ENCODE measurements at regions not wholly inside any gene's neighbourhood (a gene's known extent, or its start where the extent isn't known, plus 50 kb on each side); places are given as distances from the start of the nearest gene placed in this dataset.

GRCh38 chr9:28073270-28073669 lies 500.0 kb upstream of the C9orf72 start:
- H3K4me2 ChIP-seq (ENCODE audit: low read length): no peak overlapping the region
- H3K4me1 ChIP-seq (ENCODE audit: low read length): no peaks in the 10 kb centered on the region
- no peaks in the 10 kb centered on the region for H3K27me3 ChIP-seq (ENCODE audit: low read depth, low read length)
- H3K9me3 ChIP-seq (ENCODE audit: insufficient read depth, low read length): no peaks in the 10 kb centered on the region
- no peak overlapping the region for H3K9ac ChIP-seq (ENCODE audit: low read length)
- H3K79me2 ChIP-seq (ENCODE audit: low read length): no peaks in the 10 kb centered on the region
- no peaks in the 10 kb centered on the region for H3K36me3 ChIP-seq (replicated peaks; ENCODE audit: low read depth, low read length)
- H2AFZ ChIP-seq (ENCODE audit: low read depth, low read length): no peak overlapping the region
- no peaks in the 10 kb centered on the region for H4K20me1 ChIP-seq (ENCODE audit: insufficient read depth, low read length)
- no peak overlapping the region for H3K27ac ChIP-seq (ENCODE audit: low read length)
- H3K4me3 ChIP-seq (ENCODE audit: low read length): no peak overlapping the region
- TF ChIP-seq EZH2phosphoT487 (IDR thresholded peaks at IDR 0.05; ENCODE audit: low read depth) (no peak), CTCF (IDR thresholded peaks at IDR 0.05; ENCODE audit: low read depth, low read length) (peak; percentile 55)

GRCh38 chr9:28079677-28080076 lies 506.4 kb upstream of the C9orf72 start:
- Histone ChIP-seq H3K27me3 (ENCODE audit: low read depth, low read length) (no peaks in the 10 kb centered on the region), H2AFZ (ENCODE audit: low read depth, low read length) (no peak overlapping the region), H4K20me1 (ENCODE audit: insufficient read depth, low read length) (no peaks in the 10 kb centered on the region), H3K4me3 (ENCODE audit: low read length) (no peak overlapping the region), H3K4me1 (ENCODE audit: low read length) (no peaks in the 10 kb centered on the region), H3K9ac (ENCODE audit: low read length) (no peak overlapping the region), H3K36me3 (replicated peaks; ENCODE audit: low read depth, low read length) (no peaks in the 10 kb centered on the region), H3K4me2 (ENCODE audit: low read length) (no peak overlapping the region), H3K27ac (ENCODE audit: low read length) (no peak overlapping the region), H3K79me2 (ENCODE audit: low read length) (no peaks in the 10 kb centered on the region), H3K9me3 (ENCODE audit: insufficient read depth, low read length) (no peaks in the 10 kb centered on the region)
- TF ChIP-seq EZH2phosphoT487 (IDR thresholded peaks at IDR 0.05; ENCODE audit: low read depth) (no peak), CTCF (IDR thresholded peaks at IDR 0.05; ENCODE audit: low read depth, low read length) (no peak)

- Histone ChIP-seq H4K20me1 (ENCODE audit: insufficient read depth, low read length) (no peaks in the 10 kb centered on the region), H3K27me3 (ENCODE audit: low read depth, low read length) (no peaks in the 10 kb centered on the region), H3K4me2 (ENCODE audit: low read length) (no peak overlapping the region), H3K4me1 (ENCODE audit: low read length) (no peaks in the 10 kb centered on the region), H3K9me3 (ENCODE audit: insufficient read depth, low read length) (no peaks in the 10 kb centered on the region), H2AFZ (ENCODE audit: low read depth, low read length) (no peak overlapping the region), H3K9ac (ENCODE audit: low read length) (no peak overlapping the region), H3K4me3 (ENCODE audit: low read length) (no peak overlapping the region), H3K27ac (ENCODE audit: low read length) (no peak overlapping the region), H3K79me2 (ENCODE audit: low read length) (no peaks in the 10 kb centered on the region), H3K36me3 (replicated peaks; ENCODE audit: low read depth, low read length) (no peaks in the 10 kb centered on the region)
- TF ChIP-seq CTCF (IDR thresholded peaks at IDR 0.05; ENCODE audit: low read depth, low read length) (no peak), EZH2phosphoT487 (IDR thresholded peaks at IDR 0.05; ENCODE audit: low read depth) (no peak)
Measured at GRCh38 chr9:28082671-28083070, 509.4 kb upstream of the C9orf72 start.

- H3K79me2 ChIP-seq (ENCODE audit: low read length): no peaks in the 10 kb centered on the region
- no peaks in the 10 kb centered on the region for H3K27me3 ChIP-seq (ENCODE audit: low read depth, low read length)
- no peaks in the 10 kb centered on the region for H3K4me1 ChIP-seq (ENCODE audit: low read length)
- H3K9ac ChIP-seq (ENCODE audit: low read length): no peak overlapping the region
- no peak overlapping the region for H3K4me3 ChIP-seq (ENCODE audit: low read length)
- H3K27ac ChIP-seq (ENCODE audit: low read length): no peak overlapping the region
- H4K20me1 ChIP-seq (ENCODE audit: insufficient read depth, low read length): no peaks in the 10 kb centered on the region
- H3K4me2 ChIP-seq (ENCODE audit: low read length): no peak overlapping the region
- TF ChIP-seq EZH2phosphoT487 (IDR thresholded peaks at IDR 0.05; ENCODE audit: low read depth) (no peak), CTCF (IDR thresholded peaks at IDR 0.05; ENCODE audit: low read depth, low read length) (no peak)
- no peaks in the 10 kb centered on the region for H3K36me3 ChIP-seq (replicated peaks; ENCODE audit: low read depth, low read length)
- H2AFZ ChIP-seq (ENCODE audit: low read depth, low read length): no peak overlapping the region
- no peaks in the 10 kb centered on the region for H3K9me3 ChIP-seq (ENCODE audit: insufficient read depth, low read length)
Measured at GRCh38 chr9:28086881-28087280, 513.6 kb upstream of the C9orf72 start.
